DMS153 treated with DMSO at 0.1 percent for 48 hours (cell line): ENCODE measurements at regions not wholly inside any gene's neighbourhood (a gene's known extent, or its start where the extent isn't known, plus 50 kb on each side); places are given as distances from the start of the nearest gene placed in this dataset.
A peak's percentile ranks its signal among the peaks of the same experiment; 100 is the strongest.
"Not testable (repeated sequence)": the region's sequence is repeated elsewhere in the genome, so short reads cannot be mapped to it uniquely, and the experiment has no call there.

Experiments used
- DNase-seq: peaks from one replicate; lab custom pipeline; 2025; ENCODE audit not compliant: unreplicated experiment; lab: John Stamatoyannopoulos, UW

DNA sequence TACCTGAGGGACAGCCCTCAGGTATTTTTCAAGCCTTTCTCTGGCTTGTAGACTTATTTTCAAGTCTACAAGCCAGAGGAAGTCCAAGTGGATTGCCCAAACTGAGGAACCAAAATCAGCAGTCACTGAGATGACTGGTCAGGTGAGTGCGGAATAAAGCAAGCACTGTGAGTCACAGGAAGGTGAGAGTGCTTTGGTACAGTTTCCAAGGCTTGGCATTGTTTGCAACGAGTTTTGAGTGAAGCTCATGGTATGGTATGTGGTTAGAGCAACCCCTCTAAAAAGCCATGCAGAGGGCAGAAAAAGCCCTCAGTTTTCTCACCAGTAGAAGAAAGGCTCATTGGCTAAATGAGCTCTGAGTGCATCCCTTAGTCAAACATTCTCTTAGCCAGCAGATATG is 112.8 kb upstream of the EOLA2 start:
- no peak for DNase-seq

DNA sequence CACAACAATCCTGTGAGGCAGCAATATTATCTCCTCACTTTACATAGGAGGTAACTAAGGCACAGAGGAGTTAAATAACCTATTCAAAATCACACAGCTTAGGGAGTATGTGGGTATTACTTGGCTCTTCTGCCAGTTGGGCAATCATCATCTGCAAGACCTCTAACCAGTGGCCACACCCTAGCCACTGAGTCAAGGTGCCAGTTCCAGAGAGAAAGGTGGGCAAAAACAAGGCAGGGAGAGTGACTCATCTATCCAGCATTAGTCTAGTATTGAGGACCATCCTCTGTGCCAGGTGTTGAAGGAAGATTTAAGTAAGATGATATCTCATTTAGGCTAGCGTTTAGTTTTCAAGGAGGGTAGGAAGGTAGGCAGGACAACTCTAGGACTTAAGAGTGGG is 113.9 kb upstream of the EOLA2 start:
- DNase-seq, result no peak

DNA sequence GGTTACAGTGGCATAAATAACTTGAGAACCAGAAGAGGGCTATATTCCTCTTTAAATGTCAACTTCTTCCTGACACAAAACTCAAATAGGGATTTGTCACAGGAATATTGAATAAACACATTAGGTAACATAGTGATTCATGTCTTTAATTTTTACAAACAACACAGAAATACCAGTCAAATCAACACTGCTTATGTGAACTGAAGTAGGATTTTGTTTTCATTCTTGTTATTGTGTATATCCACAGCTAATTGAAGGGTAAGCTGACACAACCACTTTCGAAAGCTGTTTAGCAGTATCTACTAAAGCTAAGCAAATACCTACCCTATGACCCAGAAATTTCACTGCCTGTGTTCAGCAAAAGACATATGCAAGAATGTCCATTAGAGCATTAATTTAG is 120.4 kb upstream of the EOLA2 start:
- DNase-seq, result no peak

DNA sequence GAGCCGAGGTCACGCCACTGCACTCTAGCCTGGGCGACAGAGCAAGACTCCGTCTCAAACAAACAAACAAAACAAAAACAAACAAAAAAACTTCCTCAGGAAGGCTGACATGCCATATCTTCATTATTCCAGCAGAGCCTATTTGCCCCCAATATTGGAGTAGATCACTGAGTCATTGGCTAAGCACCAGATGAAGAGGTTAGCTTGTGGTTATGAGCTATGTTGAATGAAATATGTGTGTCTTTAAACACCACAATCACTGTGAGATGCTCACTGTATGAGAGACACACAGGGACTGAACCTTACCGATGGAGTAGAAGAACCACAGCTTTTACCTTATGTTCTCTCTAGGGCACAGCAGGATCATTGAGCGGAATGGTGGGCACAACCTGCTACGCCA is 122.1 kb upstream of the EOLA2 start:
- no peak for DNase-seq

- DNase-seq, result peak; percentile 53
These were observed 124.2 kb upstream of the EOLA2 start for GRCh38 chrX:150062292-150063137.

- DNase-seq, result no peak
These were observed 124.8 kb upstream of the EOLA2 start for GRCh38 chrX:150063138-150063518.

DNA sequence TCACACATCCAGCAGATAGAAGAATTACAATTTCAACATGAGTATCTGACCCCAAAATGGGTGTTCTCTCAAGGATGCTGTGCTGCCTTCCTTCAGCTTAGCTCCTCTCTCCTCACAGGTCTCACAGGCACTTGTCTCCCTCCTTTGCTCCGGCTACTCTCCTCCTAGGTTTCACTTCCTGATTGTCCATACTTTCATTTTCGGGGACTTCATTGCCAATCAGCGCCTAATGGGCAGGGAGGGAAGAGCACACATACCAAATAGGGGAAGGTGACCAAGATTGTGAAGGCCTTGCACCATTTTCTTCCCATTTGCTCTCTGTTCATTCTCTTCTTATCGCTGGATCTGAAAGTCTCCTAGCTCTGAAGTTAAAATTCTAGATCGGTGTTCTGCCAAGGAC is 125.4 kb upstream of the EOLA2 start:
- DNase-seq, result no peak

DNA sequence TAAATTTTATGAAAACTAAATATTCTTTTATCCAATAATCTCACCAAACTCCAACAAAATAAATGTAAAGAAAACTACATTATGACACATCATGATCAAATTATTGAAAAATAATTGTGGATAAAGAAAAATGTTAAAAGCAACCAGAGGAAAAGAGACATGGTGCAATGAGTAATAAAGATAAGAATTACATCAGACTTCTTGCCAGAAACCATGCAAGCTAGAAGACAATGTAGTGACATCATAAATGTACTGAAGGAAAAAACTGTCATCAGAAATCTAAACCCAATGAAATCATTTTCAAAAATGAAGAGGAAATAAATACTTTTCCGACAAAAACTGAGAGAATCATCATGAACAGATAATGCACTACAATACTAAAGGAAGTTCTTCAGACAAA is 135.9 kb upstream of the EOLA2 start:
- DNase-seq, result no peak

GRCh38 chrX:150080497-150080896 is 142.2 kb upstream of the EOLA2 start:
- no peak for DNase-seq

DNA sequence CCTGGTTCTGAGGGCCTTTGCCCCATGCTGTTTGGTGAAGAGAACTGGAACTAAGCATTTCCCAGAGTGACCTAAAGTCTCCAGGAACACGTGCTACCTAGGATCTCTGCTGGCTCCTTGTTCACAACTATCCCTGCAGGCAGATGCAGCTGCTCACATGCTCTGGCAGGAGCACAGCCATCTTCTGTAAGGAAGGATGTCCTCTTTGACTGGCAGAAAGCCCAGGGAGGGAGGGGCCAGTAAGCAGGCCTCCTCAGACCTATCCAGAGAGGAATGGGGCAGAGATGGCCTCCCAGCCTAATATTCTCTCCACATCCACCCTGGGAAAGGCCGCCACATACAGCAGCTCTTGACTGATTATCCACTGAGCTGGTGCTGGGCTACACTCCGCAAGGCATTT is 142.8 kb upstream of the EOLA2 start:
- DNase-seq, result no peak

DNA sequence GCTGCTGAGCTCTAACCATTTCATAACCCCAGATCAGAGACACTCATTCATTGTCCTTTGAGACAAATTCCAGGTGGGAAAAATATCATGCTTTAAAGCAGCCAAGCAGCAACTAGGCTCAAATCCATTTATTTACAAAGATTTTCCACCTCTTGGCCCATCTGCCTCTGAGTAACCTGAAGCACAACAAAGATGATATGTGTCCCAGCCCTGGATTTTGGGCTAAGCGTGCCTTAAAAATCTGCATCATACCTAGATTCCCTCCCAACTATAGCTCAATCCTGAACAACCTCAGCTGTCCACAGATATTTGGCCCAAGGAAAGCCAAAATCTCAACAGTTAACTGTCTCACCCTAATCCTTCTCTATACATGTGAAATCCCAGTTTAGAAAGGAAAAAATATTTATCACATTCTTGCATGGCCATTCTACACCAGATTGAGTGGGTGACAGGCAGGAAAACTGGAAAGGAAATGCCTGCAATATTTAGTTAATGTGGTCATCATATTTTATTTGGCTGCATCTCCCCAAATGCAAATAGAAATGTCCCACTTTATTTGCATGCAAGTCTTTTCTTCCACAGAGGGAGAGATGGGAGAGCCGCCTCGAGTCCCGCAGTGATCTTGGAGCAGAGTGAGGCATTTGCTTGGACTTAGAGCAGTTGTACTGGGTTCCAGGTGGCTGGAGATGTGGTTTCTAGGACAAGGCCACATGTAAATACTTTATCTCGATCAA is 146.4 kb upstream of the EOLA2 start:
- no peak for DNase-seq

DNA sequence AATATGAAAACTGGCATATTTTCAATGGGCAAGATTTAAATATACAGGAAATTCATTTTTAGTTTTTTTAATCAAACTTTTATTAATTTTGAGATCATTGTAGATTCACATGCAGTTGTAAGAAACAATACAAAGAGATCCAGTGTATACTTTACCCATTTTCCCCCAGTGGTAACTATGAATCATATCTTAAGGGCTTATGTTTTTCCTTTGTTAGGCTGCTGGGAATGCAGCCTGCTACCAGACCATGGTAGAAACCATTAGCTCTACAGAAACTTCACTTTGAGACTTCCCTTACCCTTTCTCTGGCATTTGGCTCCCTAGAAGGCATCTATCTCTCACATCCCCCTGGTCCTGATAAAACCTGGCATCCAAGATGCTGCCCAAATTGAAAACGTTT is 147.6 kb upstream of the EOLA2 start:
- no peak for DNase-seq

GRCh38 chrX:150086371-150086770 is 148.1 kb upstream of the EOLA2 start:
- no peak for DNase-seq

DNA sequence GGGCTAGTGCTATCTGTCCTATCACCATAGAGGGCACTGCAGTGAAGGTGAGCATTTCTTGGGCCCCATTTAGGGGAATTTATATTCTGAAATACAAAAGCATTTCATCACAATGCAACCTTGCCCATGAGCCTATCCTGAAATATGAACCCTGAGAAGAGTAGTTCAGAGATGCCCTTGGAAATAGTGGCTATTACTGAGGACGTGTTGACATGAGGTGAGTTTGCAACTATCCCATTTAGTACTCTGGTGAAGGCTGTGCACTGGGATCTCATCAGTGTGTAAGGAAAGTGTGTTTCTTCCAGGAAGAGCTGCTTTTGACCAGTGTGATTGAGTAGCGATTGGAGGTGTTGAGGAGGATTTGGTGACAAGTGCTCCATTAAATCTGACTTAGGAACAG is 149.3 kb upstream of the EOLA2 start:
- no peak for DNase-seq

DNA sequence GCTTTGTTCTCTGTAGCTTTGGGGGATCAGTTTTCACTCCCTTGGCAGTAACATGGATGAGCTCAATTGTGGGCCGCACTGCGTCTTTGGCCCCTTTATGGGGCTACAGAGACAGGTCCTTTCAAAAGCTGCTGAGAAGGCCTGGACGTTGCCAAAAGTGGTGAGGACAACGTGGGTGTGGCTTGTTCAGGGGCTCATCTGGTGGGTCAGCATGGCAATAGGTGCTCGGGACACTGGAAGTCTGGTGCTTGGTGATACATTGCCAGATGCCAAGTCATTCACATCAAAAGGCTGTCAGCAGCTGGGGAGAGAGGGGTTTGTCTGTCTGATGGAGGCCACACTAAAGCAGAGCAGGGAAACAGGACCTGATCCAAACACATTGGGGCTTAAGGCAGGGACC is 149.8 kb upstream of the EOLA2 start:
- no peak for DNase-seq

GRCh38 chrX:150088766-150089518 is 150.7 kb upstream of the EOLA2 start:
- no peak for DNase-seq

DNA sequence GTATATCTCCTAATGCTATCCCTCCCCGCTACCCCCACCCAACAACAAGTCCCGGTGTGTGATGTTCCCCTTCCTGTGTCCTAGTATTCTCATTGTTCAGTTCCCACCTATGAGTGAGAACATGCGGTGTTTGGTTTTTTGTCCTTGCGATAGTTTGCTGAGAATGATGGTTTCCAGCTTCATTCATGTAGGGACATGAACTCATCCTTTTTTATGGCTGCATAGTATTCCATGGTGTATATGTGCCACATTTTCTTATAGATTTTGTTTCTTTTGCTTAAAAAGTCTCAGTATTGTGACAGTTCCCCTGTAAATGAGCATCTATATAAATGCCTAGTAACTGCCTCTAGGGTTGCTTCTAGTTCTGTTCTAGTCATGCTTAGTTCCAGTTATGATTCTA is 153.0 kb upstream of the EOLA2 start:
- DNase-seq, result not testable (repeated sequence)

- DNase-seq, result no peak
These were observed 154.3 kb upstream of the EOLA2 start for GRCh38 chrX:150092549-150092948.

DNA sequence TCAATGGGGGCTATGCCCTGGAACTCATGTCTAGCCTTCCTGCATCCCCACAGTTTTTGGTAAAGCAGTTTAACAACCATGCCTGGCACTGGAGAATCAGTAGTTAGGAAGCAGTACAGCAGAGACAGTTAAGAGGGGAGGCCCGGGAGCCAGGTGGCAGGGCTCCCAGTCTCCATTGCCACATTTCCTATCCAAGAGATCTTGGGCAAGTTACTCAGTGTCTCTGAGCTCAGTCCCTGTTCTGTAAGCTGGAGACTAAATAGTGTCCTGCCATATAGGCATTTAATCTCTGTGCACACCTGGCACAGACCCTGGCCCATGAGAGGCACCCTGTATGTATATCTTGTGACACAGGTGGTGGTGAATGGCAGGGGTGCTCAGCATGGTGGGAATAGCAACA is 156.1 kb upstream of the EOLA2 start:
- DNase-seq, result no peak

GRCh38 chrX:150094996-150095395 is 156.7 kb upstream of the EOLA2 start:
- DNase-seq, result no peak

- DNase-seq, result no peak
These were observed 161.0 kb upstream of the EOLA2 start for GRCh38 chrX:150099316-150099715.

- no peak for DNase-seq
These were observed 162.0 kb upstream of the EOLA2 start for GRCh38 chrX:150100261-150100660.
